ENCODE measurements at regions not wholly inside any gene's neighbourhood (a gene's known extent, or its start where the extent isn't known, plus 50 kb on each side); places are given as distances from the start of the nearest gene placed in this dataset.

DNA sequence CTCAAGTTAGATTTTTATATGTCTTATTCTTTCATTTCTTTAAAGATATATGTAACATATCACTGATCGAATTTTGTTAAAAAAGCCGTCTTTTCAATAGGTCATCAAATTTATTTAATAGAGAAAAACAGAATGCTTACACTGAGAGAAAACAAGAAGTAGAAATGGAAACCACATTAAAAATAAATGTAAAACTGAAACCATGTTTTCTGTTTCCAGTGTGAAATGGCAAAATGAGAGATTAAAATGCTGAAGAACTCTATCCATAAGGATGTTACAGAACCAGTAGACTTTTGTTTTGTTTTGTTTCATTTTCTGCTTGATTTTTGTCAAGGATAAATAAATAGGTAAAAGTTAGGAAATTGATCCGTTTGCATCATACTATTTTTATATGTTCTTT, 210.1 kb downstream of the PRDM9 start:
- TF ChIP-seq, protein P1, sequence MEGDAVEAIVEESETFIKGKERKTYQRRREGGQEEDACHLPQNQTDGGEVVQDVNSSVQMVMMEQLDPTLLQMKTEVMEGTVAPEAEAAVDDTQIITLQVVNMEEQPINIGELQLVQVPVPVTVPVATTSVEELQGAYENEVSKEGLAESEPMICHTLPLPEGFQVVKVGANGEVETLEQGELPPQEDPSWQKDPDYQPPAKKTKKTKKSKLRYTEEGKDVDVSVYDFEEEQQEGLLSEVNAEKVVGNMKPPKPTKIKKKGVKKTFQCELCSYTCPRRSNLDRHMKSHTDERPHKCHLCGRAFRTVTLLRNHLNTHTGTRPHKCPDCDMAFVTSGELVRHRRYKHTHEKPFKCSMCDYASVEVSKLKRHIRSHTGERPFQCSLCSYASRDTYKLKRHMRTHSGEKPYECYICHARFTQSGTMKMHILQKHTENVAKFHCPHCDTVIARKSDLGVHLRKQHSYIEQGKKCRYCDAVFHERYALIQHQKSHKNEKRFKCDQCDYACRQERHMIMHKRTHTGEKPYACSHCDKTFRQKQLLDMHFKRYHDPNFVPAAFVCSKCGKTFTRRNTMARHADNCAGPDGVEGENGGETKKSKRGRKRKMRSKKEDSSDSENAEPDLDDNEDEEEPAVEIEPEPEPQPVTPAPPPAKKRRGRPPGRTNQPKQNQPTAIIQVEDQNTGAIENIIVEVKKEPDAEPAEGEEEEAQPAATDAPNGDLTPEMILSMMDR (IDR thresholded peaks at IDR 0.05 in 2 of 3, conservative IDR thresholded peaks at IDR 0.05 in 1 of 3; ENCODE audit: control insufficient read depth in 2 of 3, extremely low read depth in 1 of 3, insufficient read depth in 1 of 3, low read depth in 3 of 3, low read length in 3 of 3), result no peak
- TF ChIP-seq, protein P2, sequence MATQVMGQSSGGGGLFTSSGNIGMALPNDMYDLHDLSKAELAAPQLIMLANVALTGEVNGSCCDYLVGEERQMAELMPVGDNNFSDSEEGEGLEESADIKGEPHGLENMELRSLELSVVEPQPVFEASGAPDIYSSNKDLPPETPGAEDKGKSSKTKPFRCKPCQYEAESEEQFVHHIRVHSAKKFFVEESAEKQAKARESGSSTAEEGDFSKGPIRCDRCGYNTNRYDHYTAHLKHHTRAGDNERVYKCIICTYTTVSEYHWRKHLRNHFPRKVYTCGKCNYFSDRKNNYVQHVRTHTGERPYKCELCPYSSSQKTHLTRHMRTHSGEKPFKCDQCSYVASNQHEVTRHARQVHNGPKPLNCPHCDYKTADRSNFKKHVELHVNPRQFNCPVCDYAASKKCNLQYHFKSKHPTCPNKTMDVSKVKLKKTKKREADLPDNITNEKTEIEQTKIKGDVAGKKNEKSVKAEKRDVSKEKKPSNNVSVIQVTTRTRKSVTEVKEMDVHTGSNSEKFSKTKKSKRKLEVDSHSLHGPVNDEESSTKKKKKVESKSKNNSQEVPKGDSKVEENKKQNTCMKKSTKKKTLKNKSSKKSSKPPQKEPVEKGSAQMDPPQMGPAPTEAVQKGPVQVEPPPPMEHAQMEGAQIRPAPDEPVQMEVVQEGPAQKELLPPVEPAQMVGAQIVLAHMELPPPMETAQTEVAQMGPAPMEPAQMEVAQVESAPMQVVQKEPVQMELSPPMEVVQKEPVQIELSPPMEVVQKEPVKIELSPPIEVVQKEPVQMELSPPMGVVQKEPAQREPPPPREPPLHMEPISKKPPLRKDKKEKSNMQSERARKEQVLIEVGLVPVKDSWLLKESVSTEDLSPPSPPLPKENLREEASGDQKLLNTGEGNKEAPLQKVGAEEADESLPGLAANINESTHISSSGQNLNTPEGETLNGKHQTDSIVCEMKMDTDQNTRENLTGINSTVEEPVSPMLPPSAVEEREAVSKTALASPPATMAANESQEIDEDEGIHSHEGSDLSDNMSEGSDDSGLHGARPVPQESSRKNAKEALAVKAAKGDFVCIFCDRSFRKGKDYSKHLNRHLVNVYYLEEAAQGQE (IDR thresholded peaks at IDR 0.05; ENCODE audit: low read depth, low read length), result no peak
- TF ChIP-seq, protein P3, sequence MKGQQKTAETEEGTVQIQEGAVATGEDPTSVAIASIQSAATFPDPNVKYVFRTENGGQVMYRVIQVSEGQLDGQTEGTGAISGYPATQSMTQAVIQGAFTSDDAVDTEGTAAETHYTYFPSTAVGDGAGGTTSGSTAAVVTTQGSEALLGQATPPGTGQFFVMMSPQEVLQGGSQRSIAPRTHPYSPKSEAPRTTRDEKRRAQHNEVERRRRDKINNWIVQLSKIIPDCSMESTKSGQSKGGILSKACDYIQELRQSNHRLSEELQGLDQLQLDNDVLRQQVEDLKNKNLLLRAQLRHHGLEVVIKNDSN (IDR thresholded peaks at IDR 0.05; ENCODE audit: borderline replicate concordance, extremely low read length, insufficient read depth, low read depth, low read length), result no peak
- TF ChIP-seq HDAC2 (IDR thresholded peaks at IDR 0.05) (no peak), RFX5 (IDR thresholded peaks at IDR 0.05; ENCODE audit: low read depth, low read length) (no peak), TCF7 (IDR thresholded peaks at IDR 0.05; ENCODE audit: borderline replicate concordance) (no peak), RCOR1 (conservative IDR thresholded peaks at IDR 0.05; ENCODE audit: low read depth, low read length) (no peak), NR2C2 (IDR thresholded peaks at IDR 0.05; ENCODE audit: borderline replicate concordance, control insufficient read depth, insufficient read length, low read depth) (no peak), MYC (IDR thresholded peaks at IDR 0.05; ENCODE audit: insufficient read depth, insufficient read length, insufficient replicate concordance, low read length, severe bottlenecking) (no peak), SMARCA5 (IDR thresholded peaks at IDR 0.05) (no peak), FOXM1 (IDR thresholded peaks at IDR 0.05; ENCODE audit: low read depth, low read length) (no peak)
- TF ChIP-seq, protein P4, sequence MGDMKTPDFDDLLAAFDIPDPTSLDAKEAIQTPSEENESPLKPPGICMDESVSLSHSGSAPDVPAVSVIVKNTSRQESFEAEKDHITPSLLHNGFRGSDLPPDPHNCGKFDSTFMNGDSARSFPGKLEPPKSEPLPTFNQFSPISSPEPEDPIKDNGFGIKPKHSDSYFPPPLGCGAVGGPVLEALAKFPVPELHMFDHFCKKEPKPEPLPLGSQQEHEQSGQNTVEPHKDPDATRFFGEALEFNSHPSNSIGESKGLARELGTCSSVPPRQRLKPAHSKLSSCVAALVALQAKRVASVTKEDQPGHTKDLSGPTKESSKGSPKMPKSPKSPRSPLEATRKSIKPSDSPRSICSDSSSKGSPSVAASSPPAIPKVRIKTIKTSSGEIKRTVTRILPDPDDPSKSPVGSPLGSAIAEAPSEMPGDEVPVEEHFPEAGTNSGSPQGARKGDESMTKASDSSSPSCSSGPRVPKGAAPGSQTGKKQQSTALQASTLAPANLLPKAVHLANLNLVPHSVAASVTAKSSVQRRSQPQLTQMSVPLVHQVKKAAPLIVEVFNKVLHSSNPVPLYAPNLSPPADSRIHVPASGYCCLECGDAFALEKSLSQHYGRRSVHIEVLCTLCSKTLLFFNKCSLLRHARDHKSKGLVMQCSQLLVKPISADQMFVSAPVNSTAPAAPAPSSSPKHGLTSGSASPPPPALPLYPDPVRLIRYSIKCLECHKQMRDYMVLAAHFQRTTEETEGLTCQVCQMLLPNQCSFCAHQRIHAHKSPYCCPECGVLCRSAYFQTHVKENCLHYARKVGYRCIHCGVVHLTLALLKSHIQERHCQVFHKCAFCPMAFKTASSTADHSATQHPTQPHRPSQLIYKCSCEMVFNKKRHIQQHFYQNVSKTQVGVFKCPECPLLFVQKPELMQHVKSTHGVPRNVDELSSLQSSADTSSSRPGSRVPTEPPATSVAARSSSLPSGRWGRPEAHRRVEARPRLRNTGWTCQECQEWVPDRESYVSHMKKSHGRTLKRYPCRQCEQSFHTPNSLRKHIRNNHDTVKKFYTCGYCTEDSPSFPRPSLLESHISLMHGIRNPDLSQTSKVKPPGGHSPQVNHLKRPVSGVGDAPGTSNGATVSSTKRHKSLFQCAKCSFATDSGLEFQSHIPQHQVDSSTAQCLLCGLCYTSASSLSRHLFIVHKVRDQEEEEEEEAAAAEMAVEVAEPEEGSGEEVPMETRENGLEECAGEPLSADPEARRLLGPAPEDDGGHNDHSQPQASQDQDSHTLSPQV (IDR thresholded peaks at IDR 0.05), result no peak
- TF ChIP-seq, protein P5, sequence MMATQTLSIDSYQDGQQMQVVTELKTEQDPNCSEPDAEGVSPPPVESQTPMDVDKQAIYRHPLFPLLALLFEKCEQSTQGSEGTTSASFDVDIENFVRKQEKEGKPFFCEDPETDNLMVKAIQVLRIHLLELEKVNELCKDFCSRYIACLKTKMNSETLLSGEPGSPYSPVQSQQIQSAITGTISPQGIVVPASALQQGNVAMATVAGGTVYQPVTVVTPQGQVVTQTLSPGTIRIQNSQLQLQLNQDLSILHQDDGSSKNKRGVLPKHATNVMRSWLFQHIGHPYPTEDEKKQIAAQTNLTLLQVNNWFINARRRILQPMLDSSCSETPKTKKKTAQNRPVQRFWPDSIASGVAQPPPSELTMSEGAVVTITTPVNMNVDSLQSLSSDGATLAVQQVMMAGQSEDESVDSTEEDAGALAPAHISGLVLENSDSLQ (IDR thresholded peaks at IDR 0.05), result no peak

Measured in GM12878 (cell line).